ENCODE measurements at regions not wholly inside any gene's neighbourhood (a gene's known extent, or its start where the extent isn't known, plus 50 kb on each side); places are given as distances from the start of the nearest gene placed in this dataset.

- H2AFZ ChIP-seq (ENCODE audit: low read length) = no peak overlapping the region
- H3K56ac ChIP-seq (ENCODE audit: insufficient read length, low read depth, low read length) = no peak overlapping the region
- no peak overlapping the region for H4K8ac ChIP-seq (replicated peaks; ENCODE audit: insufficient read length, low read depth, low read length)
- no peaks in the 10 kb centered on the region for H3K79me1 ChIP-seq (ENCODE audit: insufficient read depth, low read depth, low read length, poor library complexity, severe bottlenecking)
- H3K27ac ChIP-seq (ENCODE audit: insufficient read length, low read depth, low read length) = no peak overlapping the region
- no peak overlapping the region for H3K4ac ChIP-seq (ENCODE audit: low read depth, low read length)
- H3K4me1 ChIP-seq (ENCODE audit: insufficient read depth, low read length) = no peaks in the 10 kb centered on the region
- H2BK15ac ChIP-seq (ENCODE audit: low read depth, low read length) = no peak overlapping the region
- Mint-ChIP-seq H3K4me3 (no peak overlapping the region), H3K27me3 (ENCODE audit: low read depth) (no peaks in the 10 kb centered on the region; the same call in none of the 2 replicates), H3K9me3 (no peaks in the 10 kb centered on the region), H3K36me3 (ENCODE audit: insufficient read depth in 1 of 3, low read depth in 3 of 3) (no peaks in the 10 kb centered on the region), H3K4me1 (peaks cover 3 to 4% of the 10 kb centered on the region in 2 experiments; a peak in 3 of 4 replicates), H3K27ac (no peak overlapping the region)
- no peak overlapping the region for H3K14ac ChIP-seq (ENCODE audit: insufficient read depth, low read length)
- no peaks in the 10 kb centered on the region for H4K20me1 ChIP-seq (ENCODE audit: control insufficient read depth, insufficient read depth, insufficient read length)
- H3K9me3 ChIP-seq (ENCODE audit: control insufficient read depth, low read depth, low read length) = no peaks in the 10 kb centered on the region
- no peak overlapping the region for H3K23ac ChIP-seq (ENCODE audit: insufficient read length, low read depth, low read length)
- no peak overlapping the region for H3K9ac ChIP-seq (ENCODE audit: extremely low read depth, insufficient read length, low read length)
- no peak for TF ChIP-seq CTCF (conservative IDR thresholded peaks at IDR 0.05)
- no peaks in the 10 kb centered on the region for H3K27me3 ChIP-seq (ENCODE audit: insufficient read depth, low read length)
- H2BK120ac ChIP-seq (ENCODE audit: low read depth, low read length, poor library complexity, severe bottlenecking) = no peak overlapping the region
- no peak overlapping the region for H3K18ac ChIP-seq (ENCODE audit: insufficient read length, low read depth, low read length)
- H3T11ph ChIP-seq (ENCODE audit: low read length) = no peak overlapping the region
- H3K4me2 ChIP-seq (ENCODE audit: insufficient read depth, insufficient read length, low read length) = no peak overlapping the region
- H2BK12ac ChIP-seq (ENCODE audit: insufficient read length, low read depth, low read length) = no peak overlapping the region
- H2BK5ac ChIP-seq (ENCODE audit: insufficient read length, low read length) = no peak overlapping the region
- DNase-seq = no peak
- H3K79me2 ChIP-seq (ENCODE audit: insufficient read depth, low read length) = no peaks in the 10 kb centered on the region
- no peak overlapping the region for H2BK20ac ChIP-seq (ENCODE audit: low read depth, low read length, poor library complexity, severe bottlenecking)
- no peak overlapping the region for H2AK5ac ChIP-seq (ENCODE audit: insufficient read length, low read length)
- no peak overlapping the region for H4K91ac ChIP-seq (ENCODE audit: insufficient read length, low read depth, low read length)
- no peak overlapping the region for H4K5ac ChIP-seq (ENCODE audit: insufficient read length, low read depth, low read length)
- H3K23me2 ChIP-seq (ENCODE audit: insufficient read length, low read depth, low read length, poor library complexity, severe bottlenecking) = no peaks in the 10 kb centered on the region
- WGBS (ENCODE audit: extremely low coverage, insufficient read length, low lambda C conversion rate) = no CpG with 5 or more reads among the region's 6 CpGs
Measured at GRCh38 chr15:81491414-81492096, 117.5 kb upstream of the TMC3 start.

Data from H9 (cell line).